ENCODE measurements at regions not wholly inside any gene's neighbourhood (a gene's known extent, or its start where the extent isn't known, plus 50 kb on each side); places are given as distances from the start of the nearest gene placed in this dataset.
"Not testable (repeated sequence)": the region's sequence is repeated elsewhere in the genome, so short reads cannot be mapped to it uniquely, and the experiment has no call there.

GRCh38 chr2:87075054-87075790 is 53.6 kb upstream of the PLGLB1 start:
- H3K4me3 ChIP-seq (ENCODE audit: low read depth, low read length) = peak overlapping the region; percentile 66

- peak overlapping the region; percentile 66 for H3K4me3 ChIP-seq (ENCODE audit: low read depth, low read length)
Measured at GRCh38 chr2:87075791-87076252, 54.2 kb upstream of the PLGLB1 start.

GRCh38 chr2:87076253-87077123 is 54.8 kb upstream of the PLGLB1 start:
- peak overlapping the region; percentile 66 for H3K4me3 ChIP-seq (ENCODE audit: low read depth, low read length)

GRCh38 chr2:87077124-87077446 is 55.4 kb upstream of the PLGLB1 start:
- peak overlapping the region; percentile 57 for H3K4me3 ChIP-seq (ENCODE audit: low read depth, low read length)

GRCh38 chr2:87081727-87082126 is 60.1 kb upstream of the PLGLB1 start:
- H3K4me3 ChIP-seq (ENCODE audit: low read depth, low read length) = not testable (repeated sequence)

GRCh38 chr2:87088079-87088478 is 66.4 kb upstream of the PLGLB1 start:
- H3K4me3 ChIP-seq (ENCODE audit: low read depth, low read length) = not testable (repeated sequence)

- not testable (repeated sequence) for H3K4me3 ChIP-seq (ENCODE audit: low read depth, low read length)
Measured at GRCh38 chr2:87089401-87089800, 67.8 kb upstream of the PLGLB1 start.

- not testable (repeated sequence) for H3K4me3 ChIP-seq (ENCODE audit: low read depth, low read length)
Measured at GRCh38 chr2:87093252-87093651, 71.6 kb upstream of the PLGLB1 start.

- H3K4me3 ChIP-seq (ENCODE audit: low read depth, low read length) = not testable (repeated sequence)
Measured at GRCh38 chr2:87093937-87094529, 72.4 kb upstream of the PLGLB1 start.

- H3K4me3 ChIP-seq (ENCODE audit: low read depth, low read length) = not testable (repeated sequence)
Measured at GRCh38 chr2:87095804-87096203, 74.2 kb upstream of the PLGLB1 start.

GRCh38 chr2:87128761-87129553 is 107.3 kb upstream of the PLGLB1 start:
- not testable (repeated sequence) for H3K4me3 ChIP-seq (ENCODE audit: low read depth, low read length)

- not testable (repeated sequence) for H3K4me3 ChIP-seq (ENCODE audit: low read depth, low read length)
Measured at GRCh38 chr2:87132577-87132976, 110.9 kb upstream of the PLGLB1 start.

- H3K4me3 ChIP-seq (ENCODE audit: low read depth, low read length) = not testable (repeated sequence)
Measured at GRCh38 chr2:87151835-87152493, 130.3 kb upstream of the PLGLB1 start.

- not testable (repeated sequence) for H3K4me3 ChIP-seq (ENCODE audit: low read depth, low read length)
Measured at GRCh38 chr2:87174454-87174853, 152.8 kb upstream of the PLGLB1 start.

- not testable (repeated sequence) for H3K4me3 ChIP-seq (ENCODE audit: low read depth, low read length)
Measured at GRCh38 chr2:87183373-87183772, 161.7 kb upstream of the PLGLB1 start.

- not testable (repeated sequence) for H3K4me3 ChIP-seq (ENCODE audit: low read depth, low read length)
Measured at GRCh38 chr2:87184260-87184659, 162.6 kb upstream of the PLGLB1 start.

GRCh38 chr2:87189214-87189613 is 167.6 kb upstream of the PLGLB1 start:
- H3K4me3 ChIP-seq (ENCODE audit: low read depth, low read length) = not testable (repeated sequence)

- H3K4me3 ChIP-seq (ENCODE audit: low read depth, low read length) = not testable (repeated sequence)
Measured at GRCh38 chr2:87193336-87193735, 171.7 kb upstream of the PLGLB1 start.

- not testable (repeated sequence) for H3K4me3 ChIP-seq (ENCODE audit: low read depth, low read length)
Measured at GRCh38 chr2:87194254-87194999, 172.8 kb upstream of the PLGLB1 start.

Data from GM12875 (cell line).